Prostate gland (tissue), 2 donors: ENCODE measurements at regions not wholly inside any gene's neighbourhood (a gene's known extent, or its start where the extent isn't known, plus 50 kb on each side); places are given as distances from the start of the nearest gene placed in this dataset.

ENCODE experiments used
- CTCF ChIP-seq, 4 experiments: fragments of 200-600 bp in 2 of 4; fragments of 450-650 bp in 2 of 4; sonication (generic) in 2 of 4; IDR thresholded peaks; 1 replicate in 3 of 4; 2 replicates in 1 of 4; pipeline ENCODE4 v1.5.1; 2016 to 2019; ENCODE audit warnings: antibody characterized with exemption in 4 of 4, mild to moderate bottlenecking in 2 of 4, moderate library complexity in 2 of 4
- POLR2AphosphoS5 ChIP-seq: sonication (generic); formaldehyde crosslinking; IDR thresholded peaks from one replicate; pipeline ENCODE4 v1.6.1; 2017; ENCODE audit warnings: antibody characterized with exemption

- TF ChIP-seq CTCF (IDR thresholded peaks at IDR 0.05) (no peak), POLR2AphosphoS5 (no peak)
Measured at GRCh38 chr7:25481891-25482290, 253.6 kb upstream of the NPVF start.
